Thyroid gland (tissue), 4 donors: ENCODE measurements at regions not wholly inside any gene's neighbourhood (a gene's known extent, or its start where the extent isn't known, plus 50 kb on each side); places are given as distances from the start of the nearest gene placed in this dataset.
"Not testable (repeated sequence)": the region's sequence is repeated elsewhere in the genome, so short reads cannot be mapped to it uniquely, and the experiment has no call there.

Experiments
- DNase-seq, 2 donors: peaks; one replicate each; pipeline ENCODE4 v3.0.0-alpha.2; 2019
- H3K27ac ChIP-seq, 3 donors: fragments of 200-600 bp; sonication (generic); 1 replicate in 2 of 3; 2 replicates in 1 of 3; pipeline ENCODE4 v1.5.1; 2016 to 2019; ENCODE audit warnings: mild to moderate bottlenecking in 1 of 3, moderate library complexity in 1 of 3
- H3K27me3 ChIP-seq: fragments of 200-600 bp; sonication (generic); one replicate; pipeline ENCODE4 v1.5.1; 2019
- H3K36me3 ChIP-seq, 2 donors: fragments of 200-600 bp; sonication (generic); one replicate each; pipeline ENCODE4 v1.5.1; 2016 to 2019
- H3K4me1 ChIP-seq, 2 donors: fragments of 200-600 bp; sonication (generic); one replicate each; pipeline ENCODE4 v1.5.1; 2017 to 2019
- H3K4me3 ChIP-seq, 3 donors: fragments of 200-600 bp; sonication (generic); replicated peaks in 1 of 3; 1 replicate in 2 of 3; 2 replicates in 1 of 3; pipeline ENCODE4 v1.5.1; 2016; ENCODE audit warnings: mild to moderate bottlenecking in 1 of 3
- H3K9me3 ChIP-seq: fragments of 200-600 bp; sonication (generic); one replicate; pipeline ENCODE4 v1.5.1; 2017
- POLR2A ChIP-seq, 2 donors: fragments of 450-650 bp; IDR thresholded peaks; one replicate each; pipeline ENCODE4 v1.6.1; 2017; ENCODE audit warnings: antibody characterized with exemption in 2 of 2, mild to moderate bottlenecking in 2 of 2, moderate library complexity in 1 of 2
- WGBS, 2 donors: methylation state at CpG; one replicate each; pipeline ENCODE4 v1.1.5; 2017; 5-methylcytosine and 5-hydroxymethylcytosine counted together
- intact Hi-C: fragments of 100-400 bp; cut with DNase I; formaldehyde crosslinking; loops from one replicate; pipeline ENCODE4 v1.15.1; 2023
- TF ChIP-seq, protein P1 (sequence below), 6 experiments: fragments of 200-600 bp in 3 of 6; fragments of 450-650 bp in 3 of 6; sonication (generic) in 3 of 6; IDR thresholded peaks; one replicate each; pipeline ENCODE4 v1.5.1; 2016 to 2019; ENCODE audit warnings: antibody characterized with exemption in 6 of 6, mild to moderate bottlenecking in 2 of 6, inconsistent platforms in 1 of 6, moderate library complexity in 1 of 6

DNA sequence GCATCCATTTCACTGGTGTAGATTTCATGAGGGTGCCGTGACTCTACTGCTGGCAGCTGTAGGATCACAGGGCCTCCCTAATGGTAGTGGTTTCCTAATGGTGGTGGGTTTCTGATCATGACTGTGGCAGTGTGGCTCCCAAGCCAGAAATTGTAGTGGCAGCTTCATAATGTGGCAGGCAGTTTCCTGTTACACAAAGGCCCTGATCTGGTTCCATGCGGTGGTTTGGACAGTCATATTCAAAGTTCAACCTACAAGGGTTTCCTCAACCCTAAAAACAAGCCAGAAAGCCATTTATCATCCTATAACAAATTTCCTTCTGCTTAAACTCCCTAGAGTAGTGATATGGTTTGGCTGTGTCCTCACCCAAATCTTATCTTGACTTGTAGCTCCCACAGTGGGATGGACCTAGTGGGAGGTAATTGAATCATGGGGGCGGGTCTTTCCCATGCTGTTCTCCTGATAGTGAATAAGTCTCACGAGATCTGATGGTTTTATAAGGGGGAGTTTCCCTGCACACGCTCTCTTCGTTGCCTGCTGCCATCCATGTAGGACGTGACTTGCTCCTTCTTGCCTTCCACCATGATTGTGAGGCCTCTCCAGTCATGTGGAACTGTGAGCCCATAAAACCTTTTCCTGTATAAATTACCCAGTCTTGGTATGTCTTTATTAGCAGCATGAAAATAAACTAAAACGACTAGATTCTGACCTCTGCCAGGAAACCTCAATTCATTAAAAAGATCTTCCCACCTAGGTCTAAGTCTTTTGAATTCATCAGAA, 257.1 kb downstream of the EFCAB11 start:
- DNase-seq: no peak
- WGBS, 2 donors: 88 to 91% methylated on average over 8 of the region's 8 CpGs
- Histone ChIP-seq H3K27ac (no peak overlapping the region), H3K4me3 (no peak overlapping the region), H3K36me3 (no peaks in the 10 kb centered on the region), H3K27me3 (no peaks in the 10 kb centered on the region), H3K9me3 (no peaks in the 10 kb centered on the region), H3K4me1 (peaks cover 8 to 12% of the 10 kb centered on the region in 2 donors)
- TF ChIP-seq, protein P1, sequence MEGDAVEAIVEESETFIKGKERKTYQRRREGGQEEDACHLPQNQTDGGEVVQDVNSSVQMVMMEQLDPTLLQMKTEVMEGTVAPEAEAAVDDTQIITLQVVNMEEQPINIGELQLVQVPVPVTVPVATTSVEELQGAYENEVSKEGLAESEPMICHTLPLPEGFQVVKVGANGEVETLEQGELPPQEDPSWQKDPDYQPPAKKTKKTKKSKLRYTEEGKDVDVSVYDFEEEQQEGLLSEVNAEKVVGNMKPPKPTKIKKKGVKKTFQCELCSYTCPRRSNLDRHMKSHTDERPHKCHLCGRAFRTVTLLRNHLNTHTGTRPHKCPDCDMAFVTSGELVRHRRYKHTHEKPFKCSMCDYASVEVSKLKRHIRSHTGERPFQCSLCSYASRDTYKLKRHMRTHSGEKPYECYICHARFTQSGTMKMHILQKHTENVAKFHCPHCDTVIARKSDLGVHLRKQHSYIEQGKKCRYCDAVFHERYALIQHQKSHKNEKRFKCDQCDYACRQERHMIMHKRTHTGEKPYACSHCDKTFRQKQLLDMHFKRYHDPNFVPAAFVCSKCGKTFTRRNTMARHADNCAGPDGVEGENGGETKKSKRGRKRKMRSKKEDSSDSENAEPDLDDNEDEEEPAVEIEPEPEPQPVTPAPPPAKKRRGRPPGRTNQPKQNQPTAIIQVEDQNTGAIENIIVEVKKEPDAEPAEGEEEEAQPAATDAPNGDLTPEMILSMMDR (IDR thresholded peaks at IDR 0.05): no peak
- no peak for TF ChIP-seq POLR2A (IDR thresholded peaks at IDR 0.05)
- intact Hi-C loops: no loop called here

DNA sequence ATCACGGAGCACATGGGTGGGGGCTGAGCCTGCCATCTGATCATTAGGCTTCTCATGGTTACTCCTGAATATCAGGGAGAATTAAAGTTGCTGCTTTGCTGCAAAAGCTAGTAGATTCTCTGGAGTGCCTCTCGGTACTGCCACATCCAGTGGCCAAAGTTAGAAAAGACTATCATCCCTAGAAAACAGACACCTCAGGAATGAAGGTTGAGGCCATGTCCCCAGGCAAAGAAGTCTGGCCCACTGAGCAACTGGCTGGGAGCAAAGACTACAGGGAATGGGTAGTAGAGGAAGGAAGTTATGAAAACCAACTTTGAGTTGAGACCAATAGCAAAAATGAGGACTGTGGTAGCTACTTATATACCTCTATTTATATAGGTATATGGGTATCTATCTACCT, 258.7 kb downstream of the EFCAB11 start:
- H3K4me1 ChIP-seq: peaks cover 0 to under 1% of the 10 kb centered on the region in 2 donors
- no peak for DNase-seq
- intact Hi-C loops: no loop called here
- H3K27ac ChIP-seq: no peak overlapping the region
- H3K36me3 ChIP-seq: no peaks in the 10 kb centered on the region
- TF ChIP-seq, protein P1 (IDR thresholded peaks at IDR 0.05): no peak
- H3K27me3 ChIP-seq: no peaks in the 10 kb centered on the region
- no peaks in the 10 kb centered on the region for H3K9me3 ChIP-seq
- WGBS, 2 donors: 92 to 93% methylated on average over 2 of the region's 2 CpGs
- no peak overlapping the region for H3K4me3 ChIP-seq

DNA sequence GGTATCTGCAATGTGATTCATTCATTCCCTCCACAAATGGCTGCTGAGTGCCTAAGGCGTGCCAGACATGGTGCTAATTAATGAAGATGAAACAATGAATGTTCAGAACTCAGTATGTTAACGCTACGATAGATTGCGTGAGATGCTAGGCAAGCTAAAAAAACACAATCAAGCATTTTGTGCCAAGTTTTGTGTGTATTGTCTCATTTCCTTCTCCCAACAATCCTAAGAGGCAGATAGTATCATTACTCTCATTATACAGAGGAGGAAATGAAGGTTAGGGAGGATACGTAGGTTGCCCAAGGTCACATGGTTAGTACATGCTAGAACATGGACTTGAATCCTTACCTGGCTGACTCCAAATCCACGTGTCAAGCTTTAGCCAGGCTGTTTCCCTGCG, 264.4 kb downstream of the EFCAB11 start:
- Histone ChIP-seq H3K27me3 (no peaks in the 10 kb centered on the region), H3K27ac (no peak overlapping the region), H3K4me1 (no peaks in the 10 kb centered on the region), H3K9me3 (no peaks in the 10 kb centered on the region), H3K4me3 (no peak overlapping the region), H3K36me3 (no peaks in the 10 kb centered on the region)
- TF ChIP-seq POLR2A (IDR thresholded peaks at IDR 0.05): no peak
- 83 to 92% methylated on average over 7 of the region's 7 CpGs for WGBS, 2 donors
- intact Hi-C loops: no loop called here
- DNase-seq: no peak

DNA sequence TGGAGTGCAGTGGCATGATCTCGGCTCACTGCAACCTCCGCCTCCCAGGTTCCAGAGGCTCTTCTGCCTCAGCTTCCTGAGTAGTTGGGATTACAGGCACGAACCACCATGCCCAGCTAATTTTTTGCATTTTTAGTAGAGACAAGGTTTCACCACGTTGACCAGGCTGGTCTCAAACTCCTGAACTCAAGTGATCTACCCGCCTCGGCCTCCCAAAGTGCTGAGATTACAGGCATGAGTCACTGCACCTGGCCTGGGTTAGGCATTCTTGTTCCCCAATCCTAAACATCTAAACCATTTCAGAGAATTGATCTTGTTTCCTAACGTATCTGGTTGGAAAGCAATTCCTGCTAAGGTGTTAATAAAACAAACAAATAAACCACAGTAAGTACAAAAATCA, 264.8 kb downstream of the EFCAB11 start:
- intact Hi-C loops: loop anchor here (10.0 kb wide), 1 partner anchor 265 kb away; no protein-coding TSS in a partner anchor

DNA sequence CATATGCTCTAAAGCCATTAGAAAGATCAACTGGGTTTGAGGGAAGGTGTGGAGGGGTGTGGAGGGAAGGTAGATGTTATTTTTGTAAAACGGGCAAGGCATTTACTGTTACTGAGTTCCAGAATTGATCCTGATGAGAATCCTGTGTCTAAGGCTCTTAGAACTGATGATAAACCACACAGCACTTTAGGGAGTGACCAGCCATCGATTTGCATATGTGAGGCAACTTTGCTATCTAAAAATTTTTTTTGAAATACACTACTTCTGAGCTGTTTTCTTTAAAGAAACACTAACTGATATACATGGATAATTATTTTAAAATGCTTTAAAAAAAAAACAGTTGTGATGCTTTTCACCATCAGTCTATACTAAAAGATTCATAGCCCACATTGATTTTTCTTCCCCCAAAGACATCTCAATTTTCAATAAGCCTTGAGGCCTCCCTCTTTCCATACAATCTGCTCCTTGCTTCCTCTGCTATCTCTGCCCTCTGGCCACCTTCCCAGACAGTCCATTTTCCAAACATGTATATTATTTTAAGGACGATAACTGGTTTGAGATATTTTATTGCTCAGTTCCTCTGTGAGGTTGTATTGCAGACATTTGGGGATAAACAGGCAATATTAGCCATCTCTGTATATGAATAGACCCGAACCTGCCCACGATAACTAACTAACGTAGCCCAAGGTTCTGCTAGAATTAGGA, 265.9 kb downstream of the EFCAB11 start:
- TF ChIP-seq, protein P1 (IDR thresholded peaks at IDR 0.05): no peak
- TF ChIP-seq POLR2A (IDR thresholded peaks at IDR 0.05): no peak
- Histone ChIP-seq H3K27ac (no peak overlapping the region), H3K36me3 (no peaks in the 10 kb centered on the region), H3K4me1 (no peaks in the 10 kb centered on the region), H3K4me3 (no peak overlapping the region), H3K9me3 (no peaks in the 10 kb centered on the region), H3K27me3 (no peaks in the 10 kb centered on the region)
- intact Hi-C loops: loop anchor here (10.0 kb wide), 1 partner anchor 264 kb away; no protein-coding TSS in a partner anchor
- WGBS, 2 donors: 80 to 85% methylated on average over 6 of the region's 6 CpGs
- no peak for DNase-seq

More for the DNA sequence above, 264.8 kb downstream of the EFCAB11 start:
- H3K4me1 ChIP-seq, DNase-seq, H3K9me3 ChIP-seq, H3K4me3 ChIP-seq, H3K27ac ChIP-seq, H3K27me3 ChIP-seq, H3K36me3 ChIP-seq: not testable (repeated sequence)
- 91 to 95% methylated on average over 7 of the region's 7 CpGs for WGBS, 2 donors

DNA sequence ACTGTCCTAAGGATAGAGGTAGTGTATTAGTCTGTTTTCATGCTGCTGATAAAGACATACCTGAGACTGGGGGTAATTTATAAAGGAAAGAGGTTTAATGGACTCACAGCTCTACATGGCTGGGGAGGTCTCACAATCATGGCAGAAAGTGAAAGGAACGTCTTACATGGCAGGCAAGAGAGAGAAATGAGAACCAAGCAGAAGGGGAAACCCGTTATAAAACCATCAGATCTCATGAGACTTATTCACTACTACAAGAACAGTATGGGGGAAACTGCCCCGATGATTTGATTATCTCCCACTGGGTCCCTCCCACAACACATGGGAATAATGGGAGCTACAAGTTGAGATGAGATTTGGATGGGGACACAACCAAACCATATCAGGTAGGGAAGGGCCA, 267.4 kb downstream of the EFCAB11 start:
- H3K36me3 ChIP-seq, H3K4me3 ChIP-seq, H3K4me1 ChIP-seq, H3K9me3 ChIP-seq, DNase-seq, H3K27ac ChIP-seq, H3K27me3 ChIP-seq: not testable (repeated sequence)
- 58 to 59% methylated on average over 3 of the region's 3 CpGs for WGBS, 2 donors
- intact Hi-C loops: loop anchor here (10.0 kb wide), 1 partner anchor 262 kb away; no protein-coding TSS in a partner anchor
